ENCODE measurements at regions not wholly inside any gene's neighbourhood (a gene's known extent, or its start where the extent isn't known, plus 50 kb on each side); places are given as distances from the start of the nearest gene placed in this dataset.

- no peak overlapping the region for H3K4me3 ChIP-seq (ENCODE audit: low read length)
- no peak for DNase-seq (ENCODE audit: low read depth, low spot score)
Observed at GRCh38 chr12:41943671-41944070, 201.0 kb downstream of the GXYLT1 start.

GRCh38 chr12:41942354-41942753, 202.3 kb downstream of the GXYLT1 start:
- no peak for DNase-seq (ENCODE audit: low read depth, low spot score)
- no peak overlapping the region for H3K4me3 ChIP-seq (ENCODE audit: low read length)

- no peak for DNase-seq (ENCODE audit: low read depth, low spot score)
Observed at GRCh38 chr12:41941079-41941478, 203.6 kb downstream of the GXYLT1 start.

DNA sequence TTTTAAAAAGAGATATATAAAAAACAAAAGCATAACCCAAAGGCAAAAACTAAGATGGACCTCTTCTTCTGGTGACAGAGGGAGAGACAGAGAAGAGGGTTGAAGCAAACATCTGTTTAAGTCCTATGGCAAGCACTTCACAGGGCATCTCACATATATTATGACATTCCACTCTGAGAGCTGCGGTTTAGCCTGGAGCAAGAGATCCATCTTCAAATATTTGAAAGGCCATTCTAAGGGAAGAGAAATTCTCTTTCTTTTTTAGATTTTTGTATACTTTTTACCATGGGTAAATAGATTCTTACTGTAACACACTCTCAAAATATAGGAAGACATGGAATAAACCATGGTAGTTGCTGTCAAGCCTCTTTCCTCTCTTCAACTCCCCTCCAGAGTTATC, 204.1 kb downstream of the GXYLT1 start:
- no peak overlapping the region for H3K4me3 ChIP-seq (ENCODE audit: low read length)
- DNase-seq (ENCODE audit: low read depth, low spot score): no peak

More at GRCh38 chr12:41941079-41941478, 203.6 kb downstream of the GXYLT1 start:
- no peak overlapping the region for H3K4me3 ChIP-seq (ENCODE audit: low read length)

GRCh38 chr12:41936333-41936732, 208.3 kb downstream of the GXYLT1 start:
- DNase-seq (ENCODE audit: low read depth, low spot score): no peak
- H3K4me3 ChIP-seq (ENCODE audit: low read length): no peak overlapping the region

GRCh38 chr12:41935911-41936310, 208.8 kb downstream of the GXYLT1 start:
- DNase-seq (ENCODE audit: low read depth, low spot score): no peak
- H3K4me3 ChIP-seq (ENCODE audit: low read length): no peak overlapping the region

GRCh38 chr12:41932470-41932991, 212.1 kb downstream of the GXYLT1 start:
- DNase-seq (ENCODE audit: low read depth, low spot score): no peak
- peak overlapping the region; percentile 13 for H3K4me3 ChIP-seq (ENCODE audit: low read length)

DNA sequence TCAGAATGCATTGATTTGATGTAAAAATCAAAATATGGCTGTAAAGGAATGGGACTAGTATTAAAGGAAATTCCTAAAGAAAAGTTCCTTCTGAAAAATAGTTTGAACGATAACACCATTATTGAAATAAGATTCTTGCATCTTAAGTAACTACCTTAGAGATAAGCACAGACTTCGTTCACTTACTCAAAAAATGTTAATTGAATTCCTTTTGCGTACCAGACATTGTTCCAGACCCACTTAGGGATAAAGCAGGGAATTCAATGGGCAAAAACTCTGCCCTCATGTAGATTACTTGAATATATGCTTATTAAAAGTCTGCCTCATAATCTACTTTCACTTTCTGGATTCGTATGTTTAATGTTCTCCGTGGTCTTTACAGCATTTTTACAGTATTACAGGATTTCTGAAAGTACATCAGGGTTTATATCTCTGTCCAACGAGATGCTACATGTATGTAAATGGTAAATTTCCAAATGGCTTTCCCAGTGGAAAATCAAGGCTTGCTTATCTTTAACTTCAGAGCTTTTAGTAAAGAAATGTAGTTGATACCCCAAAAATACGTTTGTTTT, 213.7 kb downstream of the GXYLT1 start:
- no peak for DNase-seq (ENCODE audit: low read depth, low spot score)
- H3K4me3 ChIP-seq (ENCODE audit: low read length): no peak overlapping the region

- no peak for DNase-seq (ENCODE audit: low read depth, low spot score)
- no peak overlapping the region for H3K4me3 ChIP-seq (ENCODE audit: low read length)
Observed at GRCh38 chr12:41924111-41924510, 220.6 kb downstream of the GXYLT1 start.

DNA sequence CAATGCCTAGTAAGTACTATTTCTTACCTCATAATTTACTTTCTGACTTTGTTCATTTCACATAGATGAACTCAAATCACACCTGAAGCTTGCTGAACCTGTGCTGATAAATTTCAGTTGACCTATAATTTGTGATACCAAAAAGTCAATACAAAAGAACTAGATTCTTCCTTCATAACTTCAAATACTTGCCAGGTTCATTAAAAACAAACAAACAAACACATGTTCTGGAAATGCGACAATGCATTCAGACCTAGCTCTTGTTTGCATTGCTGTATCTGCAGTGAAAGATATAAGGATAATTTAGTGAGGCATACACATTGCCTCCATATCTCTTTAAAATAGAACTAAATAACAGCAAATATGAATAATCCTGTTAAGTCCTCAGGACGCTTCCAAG, 221.3 kb downstream of the GXYLT1 start:
- DNase-seq (ENCODE audit: low read depth, low spot score): no peak
- H3K4me3 ChIP-seq (ENCODE audit: low read length): no peak overlapping the region

GRCh38 chr12:41920355-41920754, 224.3 kb downstream of the GXYLT1 start:
- H3K4me3 ChIP-seq (ENCODE audit: low read length): no peak overlapping the region

DNA sequence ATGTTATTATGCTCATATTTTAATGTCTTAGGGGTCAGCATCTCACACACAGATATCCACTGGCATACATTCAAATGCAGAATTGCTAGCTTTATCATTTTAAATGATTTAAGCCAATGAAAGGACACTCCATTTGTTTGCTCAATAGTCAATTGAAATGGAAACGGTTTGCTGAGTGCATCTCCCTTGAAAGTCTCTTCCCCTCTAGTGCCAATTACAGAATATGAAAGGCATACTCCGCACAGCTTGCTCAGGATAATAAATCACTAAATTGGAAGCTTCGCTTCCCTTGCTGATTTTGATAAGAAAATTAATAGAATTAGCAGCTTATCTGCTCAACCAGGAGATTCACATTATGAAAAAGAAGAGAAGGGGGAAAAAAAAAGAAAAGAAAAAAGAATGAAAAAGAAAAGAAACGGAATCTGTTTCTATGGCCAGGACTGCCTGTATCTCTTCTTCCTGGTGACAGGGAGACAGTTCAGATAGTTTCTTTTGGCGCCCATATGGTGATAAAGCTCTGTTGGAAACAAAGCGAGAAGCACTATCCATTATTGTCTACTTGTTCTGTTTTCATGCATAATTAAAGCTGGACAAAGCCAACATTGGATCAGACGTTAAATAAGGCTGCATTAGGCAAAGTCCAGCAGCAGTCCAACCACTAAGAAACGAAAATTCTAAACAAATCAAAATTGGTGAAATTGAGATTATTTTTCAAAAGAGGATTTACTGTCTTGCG, 225.0 kb downstream of the GXYLT1 start:
- no peak overlapping the region for H3K4me3 ChIP-seq (ENCODE audit: low read length)
- no peak for DNase-seq (ENCODE audit: low read depth, low spot score)

More at GRCh38 chr12:41920355-41920754, 224.3 kb downstream of the GXYLT1 start:
- DNase-seq (ENCODE audit: low read depth, low spot score): no peak

- DNase-seq (ENCODE audit: low read depth, low spot score): no peak
- H3K4me3 ChIP-seq (ENCODE audit: low read length): no peak overlapping the region
Observed at GRCh38 chr12:41919048-41919447, 225.6 kb downstream of the GXYLT1 start.

DNA sequence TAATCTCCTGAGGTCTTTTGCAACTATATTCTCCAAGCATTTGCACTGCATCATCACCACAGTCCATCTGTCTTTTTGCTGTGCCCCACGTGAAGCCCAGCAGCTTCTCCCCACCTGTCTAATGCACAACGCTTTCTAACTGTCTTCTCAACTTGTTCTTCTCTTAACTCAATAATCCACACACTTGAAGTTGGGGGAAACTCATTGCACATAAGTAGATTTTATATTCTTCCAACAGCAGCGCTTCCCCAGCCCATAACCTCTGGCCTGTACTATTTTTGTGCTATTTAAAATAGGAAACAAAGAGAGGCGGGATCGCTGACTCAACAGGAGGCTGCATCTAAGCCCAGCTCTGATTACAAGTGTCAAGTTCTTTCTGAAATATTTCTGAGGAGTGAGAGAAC, 226.7 kb downstream of the GXYLT1 start:
- no peak overlapping the region for H3K4me3 ChIP-seq (ENCODE audit: low read length)
- DNase-seq (ENCODE audit: low read depth, low spot score): no peak

- H3K4me3 ChIP-seq (ENCODE audit: low read length): no peak overlapping the region
- no peak for DNase-seq (ENCODE audit: low read depth, low spot score)
Observed at GRCh38 chr12:41917181-41917580, 227.5 kb downstream of the GXYLT1 start.

DNA sequence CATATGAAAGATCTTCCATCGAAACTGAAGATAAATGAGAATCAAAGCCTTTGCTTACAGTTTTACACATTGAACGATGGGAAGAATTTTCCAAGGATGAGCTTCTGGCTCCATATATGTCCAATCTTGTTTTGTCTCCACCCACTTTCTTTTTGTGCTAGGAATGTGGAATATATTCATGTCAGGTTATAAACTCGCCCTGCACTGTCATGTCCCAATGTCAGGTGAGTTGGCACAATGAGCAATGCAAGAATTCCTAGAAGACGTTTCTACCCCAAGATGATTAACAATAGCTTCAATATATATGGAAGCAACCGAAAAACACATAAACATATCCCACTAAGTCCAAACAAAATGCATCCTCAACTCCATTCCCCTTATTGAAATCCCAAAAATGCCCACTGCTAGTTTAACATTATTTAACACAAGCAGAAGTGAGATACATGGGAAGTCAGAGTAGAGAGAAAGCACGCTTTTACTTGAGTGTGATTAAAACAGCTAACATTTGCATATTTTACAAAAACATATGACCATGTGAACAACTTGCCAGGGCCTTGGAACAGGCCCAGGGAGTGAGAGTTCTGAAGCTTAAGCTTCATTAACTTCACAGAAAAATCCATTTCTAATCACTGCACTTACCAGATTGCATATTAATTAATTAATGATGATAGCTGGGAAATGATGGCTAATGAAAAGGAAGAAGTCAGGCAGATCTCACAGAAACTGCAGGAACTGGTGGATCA, 233.9 kb downstream of the GXYLT1 start:
- DNase-seq (ENCODE audit: low read depth, low spot score): no peak
- no peak overlapping the region for H3K4me3 ChIP-seq (ENCODE audit: low read length)

DNA sequence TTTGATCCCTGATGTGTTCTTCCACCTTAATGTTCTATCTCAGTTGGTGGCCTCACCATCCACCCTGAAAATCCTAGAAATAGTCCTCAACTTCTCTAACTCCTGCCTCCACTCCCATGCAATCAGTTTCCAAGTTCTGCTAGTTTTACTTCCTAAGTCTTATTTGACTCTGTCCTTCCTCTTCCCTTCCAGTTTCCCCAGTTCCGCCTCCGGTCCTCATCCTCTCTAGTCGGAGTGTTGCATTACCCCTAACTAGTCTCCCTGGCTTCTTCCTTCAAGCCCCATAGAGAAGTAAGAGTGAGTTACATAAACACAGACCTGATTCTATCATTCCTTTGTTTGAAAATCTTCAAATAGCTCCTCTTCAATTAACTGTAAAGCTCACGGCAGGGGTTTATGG, 236.5 kb downstream of the GXYLT1 start:
- DNase-seq (ENCODE audit: low read depth, low spot score): no peak
- H3K4me3 ChIP-seq (ENCODE audit: low read length): no peak overlapping the region

DNA sequence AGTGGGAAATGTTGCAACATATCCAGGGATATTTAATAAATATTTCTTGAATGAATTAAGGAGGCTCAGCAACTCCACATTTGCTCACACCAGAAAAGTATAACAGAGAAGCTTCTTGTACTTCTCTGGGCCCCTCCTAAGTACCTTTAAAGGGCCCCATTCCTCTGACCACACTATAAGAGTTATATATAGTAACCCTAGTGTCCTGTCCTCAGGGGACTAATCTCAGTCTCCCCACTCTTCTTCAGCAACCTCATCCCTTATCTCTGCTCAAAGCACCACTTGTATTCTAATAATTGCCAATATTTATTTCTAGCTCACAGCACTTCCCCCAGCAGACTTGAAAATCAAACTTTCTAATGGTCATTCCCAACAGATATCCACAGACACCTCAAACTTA, 237.1 kb downstream of the GXYLT1 start:
- no peak for DNase-seq (ENCODE audit: low read depth, low spot score)
- H3K4me3 ChIP-seq (ENCODE audit: low read length): no peak overlapping the region

DNA sequence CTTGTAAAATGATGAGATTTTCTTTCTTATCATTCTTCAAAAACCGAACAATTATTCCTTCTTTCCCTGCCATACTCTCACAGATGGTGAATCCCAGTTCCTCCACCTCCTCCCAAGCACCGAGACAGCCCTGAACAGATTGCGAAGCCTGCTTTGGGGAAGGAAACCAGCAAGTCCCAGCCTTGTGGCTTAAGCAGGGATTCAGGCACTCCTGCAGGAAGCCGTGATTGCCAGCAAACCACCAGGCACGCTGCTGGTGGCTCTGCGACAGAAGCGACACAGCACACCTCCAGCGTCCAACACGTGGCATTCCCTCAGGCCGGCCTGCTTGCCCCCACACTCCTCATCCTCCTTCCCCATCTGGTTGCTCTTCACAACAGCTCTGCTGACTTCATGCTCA, 237.7 kb downstream of the GXYLT1 start:
- DNase-seq (ENCODE audit: low read depth, low spot score): no peak
- no peak overlapping the region for H3K4me3 ChIP-seq (ENCODE audit: low read length)

DNA sequence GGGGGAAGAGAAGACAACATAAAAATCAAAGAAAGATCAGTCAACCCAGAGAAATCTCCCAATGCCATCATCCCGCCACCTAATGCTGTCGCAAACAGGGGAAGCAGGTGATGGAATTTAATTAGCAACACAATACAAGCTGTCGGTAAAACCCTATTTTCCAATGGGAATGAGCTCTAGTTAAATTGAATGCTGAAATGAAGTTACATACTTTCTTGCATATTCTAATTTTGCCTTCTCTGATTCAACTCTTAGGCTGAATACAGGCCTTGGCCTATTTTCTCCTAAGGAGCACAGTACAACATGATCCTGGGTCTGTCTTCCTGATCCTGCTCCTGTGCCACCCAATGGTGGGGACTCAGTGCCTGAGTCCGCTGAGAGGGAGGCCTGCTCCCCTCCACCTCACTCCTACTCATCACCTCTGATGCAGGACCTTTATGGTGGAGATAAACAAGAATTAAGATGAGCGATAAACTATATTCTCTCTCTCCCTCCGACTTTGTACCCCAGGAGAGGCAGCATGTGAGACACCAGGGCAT, 238.8 kb downstream of the GXYLT1 start:
- DNase-seq (ENCODE audit: low read depth, low spot score): no peak
- H3K4me3 ChIP-seq (ENCODE audit: low read length): no peak overlapping the region
